GM19099 (cell line): ENCODE measurements at regions not wholly inside any gene's neighbourhood (a gene's known extent, or its start where the extent isn't known, plus 50 kb on each side); places are given as distances from the start of the nearest gene placed in this dataset.
A peak's percentile ranks its signal among the peaks of the same experiment; 100 is the strongest.

Experiments used
- POLR2A ChIP-seq: IDR thresholded peaks from 3 replicates; pipeline ENCODE4 v1.6.1; 2011; ENCODE audit warnings: low read depth; ENCODE audit not compliant: insufficient read length; ENCODE audit errors: extremely low read depth

DNA sequence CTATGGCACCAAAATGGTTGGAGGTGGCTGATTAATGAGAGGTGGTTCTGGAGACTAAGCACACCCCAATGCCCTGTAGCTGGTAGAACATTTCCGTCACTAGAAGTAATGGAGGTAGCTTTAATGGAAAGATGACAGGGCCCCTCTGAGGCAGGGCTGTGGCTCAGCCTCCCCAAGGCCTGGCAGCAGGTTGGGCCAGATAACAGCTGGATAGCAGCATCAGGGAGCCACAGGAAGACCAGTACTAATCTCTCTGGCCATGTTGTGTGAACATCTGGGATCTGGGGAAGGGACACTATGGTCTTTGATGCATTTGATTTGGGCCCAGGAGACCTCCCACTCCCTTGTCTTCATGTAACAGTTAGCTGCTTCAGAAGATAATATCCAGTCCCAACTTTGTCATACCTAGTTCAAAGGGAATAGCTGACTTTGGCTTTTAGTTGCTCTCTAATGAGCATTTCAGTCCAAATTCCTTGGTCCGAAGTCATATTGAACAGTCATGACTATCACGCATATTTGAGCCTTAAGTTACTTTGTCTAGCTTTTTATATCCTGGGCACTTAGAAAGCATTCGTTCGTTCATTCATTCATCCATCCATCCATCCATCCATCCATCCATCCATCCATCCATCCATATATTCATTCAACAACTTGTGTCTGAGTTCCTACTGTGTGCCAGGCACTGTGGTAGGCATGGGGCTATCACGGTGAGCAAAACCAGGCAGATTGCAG lies 53.0 kb upstream of the LMO2 start:
- no peak for TF ChIP-seq POLR2A

DNA sequence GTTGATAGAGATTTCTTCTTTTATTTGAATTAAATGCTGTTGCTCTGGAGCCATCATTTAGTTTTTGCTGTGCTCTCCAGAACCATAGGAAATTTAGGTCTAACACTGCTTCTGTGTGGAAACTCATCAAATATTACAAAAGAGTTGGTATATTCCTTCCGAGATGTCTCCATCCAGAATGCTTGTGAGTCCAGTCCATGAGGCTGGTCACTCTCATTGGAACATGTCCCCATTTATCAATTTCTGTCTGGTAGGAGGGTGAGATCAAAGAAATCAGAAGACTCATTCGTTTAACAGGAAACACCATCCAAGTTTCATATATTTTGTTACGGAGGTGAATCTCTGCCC lies 52.4 kb upstream of the LMO2 start:
- TF ChIP-seq POLR2A = no peak

DNA sequence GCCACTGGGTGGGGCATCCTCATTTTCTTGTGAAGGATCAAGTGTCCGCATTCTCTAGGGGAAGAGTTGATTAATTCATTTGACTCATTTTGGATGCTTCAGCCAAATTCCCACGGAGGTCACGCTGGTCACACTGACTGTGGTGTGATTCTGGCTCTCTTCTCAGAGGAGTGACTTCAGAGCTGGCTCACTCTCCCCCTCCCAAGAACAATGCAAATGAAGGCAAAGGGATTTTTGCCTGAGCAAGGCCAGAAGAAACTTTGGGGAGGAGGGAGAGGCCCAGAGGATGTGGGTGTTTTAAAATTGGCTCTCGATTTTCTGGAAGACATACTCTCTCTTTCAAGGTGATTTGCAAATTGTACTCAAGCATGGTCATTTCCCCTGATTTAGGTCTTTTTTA lies 51.1 kb upstream of the LMO2 start:
- no peak for TF ChIP-seq POLR2A

DNA sequence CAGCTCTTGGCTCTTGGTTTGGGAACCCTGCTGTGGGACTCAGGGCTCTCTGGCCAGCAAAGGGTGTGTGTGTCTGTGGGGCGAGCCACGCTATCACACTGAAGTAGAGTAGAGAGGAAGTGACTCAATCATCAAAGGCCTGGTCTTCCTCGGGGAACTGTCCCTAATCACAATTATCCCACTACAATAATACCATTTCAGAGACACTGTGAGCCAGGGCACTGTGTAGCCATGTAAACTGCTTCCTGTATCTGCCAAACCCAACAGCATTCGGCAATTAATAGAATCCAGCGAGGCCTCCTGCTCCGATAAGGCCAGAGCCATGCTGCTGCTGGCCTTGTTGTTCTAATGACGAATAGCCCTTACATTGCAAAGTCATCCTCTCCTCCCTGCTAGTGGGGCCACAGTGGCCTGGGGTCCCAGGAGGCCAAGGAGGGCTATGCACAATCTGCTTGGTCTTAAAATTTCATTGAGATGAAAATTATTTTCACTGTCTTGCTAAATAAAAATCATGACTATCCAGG lies 49.8 kb upstream of the LMO2 start:
- peak; percentile 14 for TF ChIP-seq POLR2A
